GM23248 (cell line): ENCODE measurements at regions not wholly inside any gene's neighbourhood (a gene's known extent, or its start where the extent isn't known, plus 50 kb on each side); places are given as distances from the start of the nearest gene placed in this dataset.

Experiments
- EZH2 ChIP-seq: fragments of 200-600 bp; sonication (generic); IDR thresholded peaks from 2 replicates; pipeline ENCODE4 v1.6.1; 2018; ENCODE audit warnings: antibody characterized with exemption, mild to moderate bottlenecking; ENCODE audit not compliant: insufficient read depth, poor library complexity, severe bottlenecking
- EZH2phosphoT487 ChIP-seq: fragments of 200-600 bp; sonication (generic); IDR thresholded peaks from 2 replicates; pipeline ENCODE4 v1.6.1; 2018; ENCODE audit warnings: antibody characterized with exemption, moderate library complexity, mild to moderate bottlenecking, low read depth; ENCODE audit not compliant: insufficient read depth

- no peak for TF ChIP-seq EZH2
- no peak for TF ChIP-seq EZH2phosphoT487
Measured at GRCh38 chr3:87564438-87564837, 288.1 kb upstream of the POU1F1 start.
